Suprapubic skin (tissue), 3 donors: ENCODE measurements at regions not wholly inside any gene's neighbourhood (a gene's known extent, or its start where the extent isn't known, plus 50 kb on each side); places are given as distances from the start of the nearest gene placed in this dataset.

Source experiments
- CTCF ChIP-seq, 2 donors: fragments of 200-600 bp in 1 of 2; fragments of 450-650 bp in 1 of 2; sonication (generic) in 1 of 2; IDR thresholded peaks; one replicate each; pipeline ENCODE4 v1.5.1; 2016 to 2019; ENCODE audit warnings: antibody characterized with exemption in 2 of 2, mild to moderate bottlenecking in 1 of 2, moderate library complexity in 1 of 2
- POLR2A ChIP-seq, 2 donors: fragments of 450-650 bp; IDR thresholded peaks; one replicate each; pipeline ENCODE4 v1.6.1; 2017; ENCODE audit warnings: antibody characterized with exemption in 2 of 2, mild to moderate bottlenecking in 2 of 2, moderate library complexity in 2 of 2

- TF ChIP-seq POLR2A (IDR thresholded peaks at IDR 0.05) (no peak), CTCF (IDR thresholded peaks at IDR 0.05) (no peak)
Observed at GRCh38 chr13:97564956-97565355, 131.0 kb downstream of the RAP2A start.
